GM12892 (cell line): ENCODE measurements at regions not wholly inside any gene's neighbourhood (a gene's known extent, or its start where the extent isn't known, plus 50 kb on each side); places are given as distances from the start of the nearest gene placed in this dataset.

ENCODE experiments used
- DNase-seq: peaks from one replicate; pipeline ENCODE4 v3.0.0; 2011; ENCODE audit not compliant: insufficient read length
- FAIRE-seq: peaks from 2 replicates; lab custom pipeline; 2011; peaks lifted over from hg19 to GRCh38; lab: Jason Lieb, UNC
- POLR2A ChIP-seq: IDR thresholded peaks from 2 replicates; pipeline ENCODE4 v1.6.1; 2011; ENCODE audit warnings: low read depth, low read length, control low read depth
- POLR2AphosphoS5 ChIP-seq: IDR thresholded peaks from 2 replicates; pipeline ENCODE4 v1.6.1; 2011; ENCODE audit warnings: low read depth, low read length, control low read depth
- TAF1 ChIP-seq: IDR thresholded peaks from 2 replicates; pipeline ENCODE4 v1.6.1; 2011; ENCODE audit warnings: low read depth, mild to moderate bottlenecking, control low read depth, low read length, borderline replicate concordance

GRCh38 chr14:41350476-41350875 is 256.2 kb upstream of the LRFN5 start:
- no peak for DNase-seq
- no peak for FAIRE-seq
- TF ChIP-seq POLR2A (no peak), TAF1 (no peak), POLR2AphosphoS5 (no peak)

- DNase-seq (no peak), FAIRE-seq (no peak)
- no peak for TF ChIP-seq POLR2AphosphoS5
- TF ChIP-seq TAF1 = no peak
- TF ChIP-seq POLR2A = no peak
Observed at GRCh38 chr14:41349289-41349910, 257.3 kb upstream of the LRFN5 start.

GRCh38 chr14:41343857-41344256 is 262.8 kb upstream of the LRFN5 start:
- TF ChIP-seq TAF1 (no peak), POLR2A (no peak), POLR2AphosphoS5 (no peak)

GRCh38 chr14:41313196-41313595 is 293.5 kb upstream of the LRFN5 start:
- no peak for TF ChIP-seq POLR2AphosphoS5
- TF ChIP-seq TAF1 = no peak
- no peak for TF ChIP-seq POLR2A
- DNase-seq = no peak
- FAIRE-seq = no peak

More at GRCh38 chr14:41343857-41344256, 262.8 kb upstream of the LRFN5 start:
- DNase-seq (no peak), FAIRE-seq (no peak)

- no peak for FAIRE-seq
- TF ChIP-seq POLR2AphosphoS5 = no peak
- TF ChIP-seq TAF1 = no peak
- no peak for DNase-seq
Observed at GRCh38 chr14:41303506-41303905, 303.2 kb upstream of the LRFN5 start.

- DNase-seq = no peak
- TF ChIP-seq POLR2A = no peak
- no peak for TF ChIP-seq POLR2AphosphoS5
- TF ChIP-seq TAF1 = no peak
- FAIRE-seq = no peak
Observed at GRCh38 chr14:41302776-41303175, 303.9 kb upstream of the LRFN5 start.

DNA sequence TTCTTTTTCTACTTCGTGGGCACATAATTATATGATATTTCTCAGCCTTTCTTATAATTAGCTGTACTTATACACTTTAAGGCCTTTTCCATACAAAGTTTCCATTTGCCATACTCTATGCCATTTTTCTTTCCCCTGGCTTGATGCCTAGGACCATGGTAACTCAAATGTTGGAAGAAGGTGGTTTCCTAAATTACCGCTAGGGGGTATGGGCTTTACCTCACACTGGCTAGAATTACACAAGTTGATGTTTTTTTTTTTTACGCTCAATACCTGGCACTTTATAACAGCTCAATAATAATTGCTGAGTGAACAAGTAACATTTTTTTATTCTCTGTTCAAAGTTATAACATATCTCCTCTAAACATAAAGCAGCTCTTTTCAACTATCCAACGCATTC is 306.8 kb upstream of the LRFN5 start:
- no peak for DNase-seq
- no peak for FAIRE-seq
- TF ChIP-seq TAF1 (no peak), POLR2A (no peak), POLR2AphosphoS5 (no peak)

- TF ChIP-seq POLR2AphosphoS5 (no peak), TAF1 (no peak), POLR2A (no peak)
- DNase-seq (no peak), FAIRE-seq (no peak)
Observed at GRCh38 chr14:41298328-41298690, 308.4 kb upstream of the LRFN5 start.

DNA sequence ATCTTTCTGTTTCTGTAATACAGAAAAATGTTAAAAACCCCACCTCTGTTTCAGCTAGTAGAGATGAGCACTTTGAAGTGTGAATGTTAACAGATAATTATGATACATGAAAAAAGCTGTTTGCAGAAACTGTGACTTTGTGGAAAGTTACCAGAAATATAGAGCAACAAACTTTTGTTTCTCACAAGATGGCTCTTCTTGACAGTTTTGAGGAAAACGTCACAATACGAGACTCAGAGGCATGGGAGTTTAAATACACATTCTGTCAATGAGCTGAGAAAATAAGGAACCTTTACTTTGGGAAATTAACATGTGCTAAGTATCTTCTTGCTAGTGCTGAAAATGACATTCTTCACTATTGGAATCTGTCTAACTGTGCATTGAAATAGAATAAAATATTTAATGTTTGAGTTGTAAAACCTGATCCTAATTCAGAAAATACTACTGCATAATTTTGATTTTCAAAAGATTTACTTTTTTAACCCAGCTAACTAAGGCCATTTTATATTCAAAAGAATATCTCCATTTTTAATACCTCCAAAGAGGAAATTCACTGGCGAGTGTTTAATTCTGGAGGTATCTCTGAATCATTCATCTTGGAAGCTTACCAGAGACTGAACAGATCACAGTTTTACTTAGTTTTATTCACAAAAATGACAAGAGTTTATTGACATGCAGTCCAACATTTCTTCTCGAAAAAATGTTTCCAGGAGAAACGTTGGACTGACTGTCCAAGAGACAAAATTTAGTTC is 308.9 kb upstream of the LRFN5 start:
- FAIRE-seq = no peak
- DNase-seq = no peak
- no peak for TF ChIP-seq TAF1
- no peak for TF ChIP-seq POLR2A
- no peak for TF ChIP-seq POLR2AphosphoS5

DNA sequence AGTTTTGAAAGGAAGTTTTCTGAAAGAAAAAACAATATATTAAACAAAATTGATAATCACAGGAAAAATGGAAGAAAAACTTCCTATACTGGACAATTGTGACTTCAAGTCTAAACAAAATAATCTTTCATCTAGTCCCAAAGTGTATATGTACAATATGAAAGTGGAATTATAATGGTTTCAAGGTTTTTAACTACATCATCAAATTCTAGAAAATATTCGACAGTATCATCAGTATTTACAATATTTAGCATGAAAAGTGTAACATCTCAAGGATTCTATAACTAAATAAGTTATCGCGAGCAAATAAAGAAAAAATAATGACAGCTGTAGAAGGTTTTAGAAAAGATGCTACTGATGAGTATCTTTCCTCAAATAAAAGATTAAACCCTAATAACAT is 310.9 kb upstream of the LRFN5 start:
- no peak for FAIRE-seq

GRCh38 chr14:41289025-41289424 is 317.7 kb upstream of the LRFN5 start:
- no peak for DNase-seq
- TF ChIP-seq POLR2A = no peak
- TF ChIP-seq POLR2AphosphoS5 = no peak
- no peak for TF ChIP-seq TAF1
- FAIRE-seq = no peak

More for the DNA sequence above, 310.9 kb upstream of the LRFN5 start:
- TF ChIP-seq POLR2AphosphoS5 (no peak), TAF1 (no peak), POLR2A (no peak)
- DNase-seq = no peak

DNA sequence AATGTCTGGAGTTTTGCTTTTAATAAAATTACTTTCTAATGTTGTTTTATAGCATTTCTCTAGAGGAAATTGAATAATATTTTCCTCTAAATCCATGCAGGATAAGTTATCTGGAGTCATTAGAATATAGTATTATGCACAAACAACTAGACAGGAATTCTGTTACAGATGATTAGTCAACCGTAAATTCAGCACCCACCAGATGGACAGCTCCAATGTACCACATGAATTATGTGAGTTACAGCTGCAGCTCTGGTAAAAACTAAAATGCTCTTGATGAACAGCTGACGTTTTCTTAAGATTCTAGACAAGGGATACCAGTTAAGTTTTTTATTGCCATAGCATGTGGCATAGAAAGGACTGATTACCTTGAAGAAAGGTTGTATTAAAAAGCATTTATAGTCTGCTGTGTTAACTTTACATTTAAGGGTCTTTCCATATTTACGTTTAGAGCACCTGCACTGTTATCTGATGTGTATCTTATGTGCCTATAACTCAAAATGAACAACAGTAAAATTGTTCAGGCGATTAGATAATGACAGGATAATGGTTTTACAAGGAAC is 321.4 kb upstream of the LRFN5 start:
- FAIRE-seq (no peak), DNase-seq (no peak)
- no peak for TF ChIP-seq POLR2AphosphoS5
- no peak for TF ChIP-seq TAF1
- no peak for TF ChIP-seq POLR2A

- no peak for TF ChIP-seq TAF1
- no peak for TF ChIP-seq POLR2AphosphoS5
- TF ChIP-seq POLR2A = no peak
- no peak for DNase-seq
Observed at GRCh38 chr14:41280745-41281144, 325.9 kb upstream of the LRFN5 start.

More at GRCh38 chr14:41280745-41281144, 325.9 kb upstream of the LRFN5 start:
- FAIRE-seq = no peak
